GM12875 (cell line): ENCODE measurements at regions not wholly inside any gene's neighbourhood (a gene's known extent, or its start where the extent isn't known, plus 50 kb on each side); places are given as distances from the start of the nearest gene placed in this dataset.

ENCODE experiments used
- H3K4me3 ChIP-seq: one replicate; pipeline ENCODE4 v1.5.1; 2011; ENCODE audit warnings: low read depth, low read length, control low read depth
- TF ChIP-seq, protein P1 (sequence below): IDR thresholded peaks from 2 replicates; pipeline ENCODE4 v1.5.1; 2011; ENCODE audit warnings: low read depth, mild to moderate bottlenecking, control low read depth, inconsistent platforms, low read length, moderate library complexity, borderline replicate concordance; ENCODE audit not compliant: insufficient read depth

DNA sequence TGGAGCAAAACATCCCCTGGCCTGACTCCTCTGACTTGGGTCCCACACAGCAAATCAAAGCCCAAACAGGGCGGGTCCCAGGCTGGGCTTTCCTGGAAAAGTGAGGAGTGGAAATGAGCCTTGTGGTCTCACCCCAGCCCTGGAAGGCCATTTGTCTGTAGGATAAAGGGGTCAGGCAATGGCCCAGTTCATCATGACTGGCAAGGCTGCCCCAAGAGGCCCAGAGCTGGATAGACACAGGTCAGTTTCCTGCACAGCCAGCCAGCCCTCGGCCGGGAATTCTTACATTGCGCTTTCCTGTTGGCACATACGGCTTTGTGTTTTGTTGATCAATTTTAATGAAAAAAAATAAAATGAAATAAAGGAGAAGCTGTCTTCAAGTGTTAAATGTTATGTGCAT is 174.3 kb downstream of the TSHZ3 start:
- no peak overlapping the region for H3K4me3 ChIP-seq
- TF ChIP-seq, protein P1, sequence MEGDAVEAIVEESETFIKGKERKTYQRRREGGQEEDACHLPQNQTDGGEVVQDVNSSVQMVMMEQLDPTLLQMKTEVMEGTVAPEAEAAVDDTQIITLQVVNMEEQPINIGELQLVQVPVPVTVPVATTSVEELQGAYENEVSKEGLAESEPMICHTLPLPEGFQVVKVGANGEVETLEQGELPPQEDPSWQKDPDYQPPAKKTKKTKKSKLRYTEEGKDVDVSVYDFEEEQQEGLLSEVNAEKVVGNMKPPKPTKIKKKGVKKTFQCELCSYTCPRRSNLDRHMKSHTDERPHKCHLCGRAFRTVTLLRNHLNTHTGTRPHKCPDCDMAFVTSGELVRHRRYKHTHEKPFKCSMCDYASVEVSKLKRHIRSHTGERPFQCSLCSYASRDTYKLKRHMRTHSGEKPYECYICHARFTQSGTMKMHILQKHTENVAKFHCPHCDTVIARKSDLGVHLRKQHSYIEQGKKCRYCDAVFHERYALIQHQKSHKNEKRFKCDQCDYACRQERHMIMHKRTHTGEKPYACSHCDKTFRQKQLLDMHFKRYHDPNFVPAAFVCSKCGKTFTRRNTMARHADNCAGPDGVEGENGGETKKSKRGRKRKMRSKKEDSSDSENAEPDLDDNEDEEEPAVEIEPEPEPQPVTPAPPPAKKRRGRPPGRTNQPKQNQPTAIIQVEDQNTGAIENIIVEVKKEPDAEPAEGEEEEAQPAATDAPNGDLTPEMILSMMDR = no peak

DNA sequence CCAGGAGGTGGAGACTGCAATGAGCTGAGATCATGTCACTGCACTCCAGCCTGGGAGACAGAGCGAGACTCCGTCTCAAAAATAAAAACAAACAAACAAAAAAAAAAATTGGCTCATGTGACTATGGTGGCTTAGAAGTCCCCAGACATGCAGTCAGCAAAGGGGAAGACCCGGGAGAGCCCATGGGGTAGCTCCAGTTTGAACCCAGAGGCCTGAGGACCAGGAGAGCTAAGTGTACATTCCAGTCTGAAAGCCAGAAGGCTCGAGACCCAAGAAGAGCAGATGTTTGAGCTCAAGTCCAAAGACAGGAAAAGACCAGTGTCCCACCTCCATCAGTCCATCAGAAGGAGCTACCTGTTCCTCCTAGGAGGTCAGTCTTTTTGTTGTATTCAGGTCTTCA is 175.2 kb downstream of the TSHZ3 start:
- H3K4me3 ChIP-seq = no peak overlapping the region
- TF ChIP-seq, protein P1 = no peak

DNA sequence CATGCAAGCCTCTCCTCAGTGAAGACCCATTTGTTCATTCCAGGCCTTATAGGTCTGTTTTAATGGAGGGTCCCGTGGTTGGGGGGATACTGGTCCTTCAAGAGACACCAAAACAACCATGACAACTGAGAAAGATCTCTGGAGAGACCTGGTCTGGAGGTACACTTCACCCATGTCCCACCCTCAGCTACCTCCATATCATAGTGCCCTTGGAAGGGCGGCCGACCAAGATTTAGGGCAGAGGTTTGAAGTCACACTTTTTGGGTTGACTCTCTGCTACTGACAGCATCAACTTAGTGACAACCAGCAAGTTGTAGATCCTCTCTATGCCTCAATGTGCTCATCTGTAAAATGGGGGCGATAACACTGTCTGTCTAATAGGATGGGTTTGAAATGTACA is 177.3 kb downstream of the TSHZ3 start:
- TF ChIP-seq, protein P1 = no peak
- no peak overlapping the region for H3K4me3 ChIP-seq

DNA sequence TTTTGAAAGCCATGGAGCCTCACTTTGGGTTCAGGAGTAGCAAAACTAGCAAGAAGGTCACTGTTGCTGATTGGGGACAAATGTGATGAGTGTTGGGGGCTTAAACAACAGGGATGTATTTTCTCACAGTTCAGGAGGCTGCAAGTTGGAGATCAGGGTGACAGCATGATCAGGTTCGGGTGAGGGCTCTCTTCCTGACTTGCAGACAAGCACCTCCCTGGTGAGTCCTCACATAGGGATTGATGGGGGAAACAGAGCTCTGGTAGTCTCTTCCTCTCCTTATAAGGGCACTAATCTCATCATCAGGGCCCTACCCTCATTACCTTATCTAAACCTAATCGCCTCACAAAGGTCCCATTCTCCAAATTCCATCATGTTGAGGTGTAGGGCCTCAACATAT is 179.2 kb downstream of the TSHZ3 start:
- no peak overlapping the region for H3K4me3 ChIP-seq

DNA sequence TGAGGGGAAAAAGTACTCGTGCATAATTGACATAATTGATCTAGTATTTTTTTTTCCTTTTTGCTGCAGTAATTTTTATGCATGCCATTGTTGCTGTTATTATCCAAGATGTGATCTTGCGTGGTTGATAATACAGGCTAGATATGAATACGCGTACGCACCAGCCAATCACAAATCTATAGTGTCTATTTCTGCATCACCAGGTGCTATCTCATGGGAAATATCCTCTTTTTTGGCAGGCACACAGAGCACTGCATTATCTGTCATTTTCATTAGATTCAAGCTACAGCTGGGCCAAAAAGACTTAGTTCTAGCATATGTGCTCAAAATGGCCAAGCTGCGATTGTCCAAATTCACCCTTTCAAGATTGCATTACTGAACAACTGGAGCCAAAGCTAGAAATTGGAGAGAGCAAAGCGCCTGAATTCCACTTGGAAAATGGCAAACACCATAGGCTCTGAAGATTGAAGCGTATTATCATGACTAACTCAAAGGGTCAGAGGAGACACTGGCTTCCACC is 181.1 kb downstream of the TSHZ3 start:
- TF ChIP-seq, protein P1 = no peak
- no peak overlapping the region for H3K4me3 ChIP-seq

More for the DNA sequence above, 179.2 kb downstream of the TSHZ3 start:
- TF ChIP-seq, protein P1 = no peak

DNA sequence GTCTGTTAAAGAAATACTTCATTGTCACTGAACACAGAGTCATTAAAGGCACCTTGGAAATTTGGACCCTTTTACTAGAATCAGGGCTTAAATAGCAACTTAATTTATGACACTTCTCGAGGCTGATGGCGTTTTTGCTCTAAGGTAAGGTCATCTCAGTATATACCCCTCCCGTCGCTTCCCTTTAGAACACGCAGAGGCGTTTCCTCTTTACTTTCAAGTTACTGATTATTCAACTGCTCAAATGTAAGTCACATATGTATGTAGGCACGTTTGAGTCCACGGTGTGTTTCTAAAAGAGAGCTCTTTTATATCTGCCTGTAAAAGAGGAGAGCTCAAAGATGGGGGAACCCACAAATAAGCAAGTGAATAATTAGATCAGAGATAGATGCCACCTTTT is 181.5 kb downstream of the TSHZ3 start:
- no peak overlapping the region for H3K4me3 ChIP-seq
- TF ChIP-seq, protein P1 = no peak

DNA sequence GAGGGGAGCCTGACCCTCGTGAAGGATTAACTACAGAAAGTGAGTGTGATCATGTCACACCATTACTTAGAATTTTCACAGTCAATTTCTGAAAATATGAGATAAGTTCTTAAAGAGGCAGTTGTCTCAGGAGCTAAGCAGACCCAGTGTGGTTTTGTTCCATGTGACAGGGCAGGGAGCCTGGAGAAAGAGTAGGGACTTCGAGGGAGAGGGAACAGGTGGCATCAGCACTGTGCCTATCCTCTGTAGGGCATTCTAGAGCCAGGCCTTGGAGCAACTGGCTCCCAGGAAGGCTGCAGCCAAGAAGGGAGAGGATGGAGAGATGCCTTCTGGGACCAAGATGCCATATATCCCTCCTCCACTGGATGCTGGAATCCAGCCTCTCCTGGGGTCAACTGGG is 183.0 kb downstream of the TSHZ3 start:
- H3K4me3 ChIP-seq = no peak overlapping the region
- TF ChIP-seq, protein P1 = no peak
